ENCODE measurements at regions not wholly inside any gene's neighbourhood (a gene's known extent, or its start where the extent isn't known, plus 50 kb on each side); places are given as distances from the start of the nearest gene placed in this dataset.

- Histone ChIP-seq H3K4me1 (ENCODE audit: control insufficient read depth in 1 of 2, insufficient read depth in 2 of 2, low read length in 2 of 2) (no peaks in the 10 kb centered on the region), H3K27ac (ENCODE audit: low read depth, low read length) (no peak overlapping the region), H3K9me3 (ENCODE audit: control insufficient read depth in 1 of 2, low read length in 2 of 2) (no peaks in the 10 kb centered on the region), H3K36me3 (ENCODE audit: control insufficient read depth in 1 of 2, insufficient read depth in 2 of 2, low read length in 2 of 2) (no peaks in the 10 kb centered on the region), H3K27me3 (ENCODE audit: control insufficient read depth in 1 of 2, insufficient read depth in 2 of 2, low read length in 2 of 2) (no peaks in the 10 kb centered on the region), H3K9ac (ENCODE audit: low read depth in 1 of 2, low read length in 2 of 2) (no peak overlapping the region), H3K4me3 (ENCODE audit: low read depth in 1 of 2, low read length in 2 of 2) (no peak overlapping the region)
These were observed 159.7 kb upstream of the UNC5B start for GRCh38 chr10:71052708-71053107.

GRCh38 chr10:71053169-71053895 lies 159.0 kb upstream of the UNC5B start:
- Histone ChIP-seq H3K9ac (ENCODE audit: low read depth in 1 of 2, low read length in 2 of 2) (no peak overlapping the region), H3K9me3 (ENCODE audit: control insufficient read depth in 1 of 2, low read length in 2 of 2) (no peaks in the 10 kb centered on the region), H3K27ac (ENCODE audit: low read depth, low read length) (no peak overlapping the region), H3K27me3 (ENCODE audit: control insufficient read depth in 1 of 2, insufficient read depth in 2 of 2, low read length in 2 of 2) (no peaks in the 10 kb centered on the region), H3K4me3 (ENCODE audit: low read depth in 1 of 2, low read length in 2 of 2) (no peak overlapping the region), H3K4me1 (ENCODE audit: control insufficient read depth in 1 of 2, insufficient read depth in 2 of 2, low read length in 2 of 2) (no peaks in the 10 kb centered on the region), H3K36me3 (ENCODE audit: control insufficient read depth in 1 of 2, insufficient read depth in 2 of 2, low read length in 2 of 2) (no peaks in the 10 kb centered on the region)

GRCh38 chr10:71058308-71058707 lies 154.1 kb upstream of the UNC5B start:
- Histone ChIP-seq H3K4me3 (ENCODE audit: low read depth in 1 of 2, low read length in 2 of 2) (no peak overlapping the region), H3K27me3 (ENCODE audit: control insufficient read depth in 1 of 2, insufficient read depth in 2 of 2, low read length in 2 of 2) (peaks cover 0 to 4% of the 10 kb centered on the region in 2 donors), H3K4me1 (ENCODE audit: control insufficient read depth in 1 of 2, insufficient read depth in 2 of 2, low read length in 2 of 2) (no peaks in the 10 kb centered on the region), H3K36me3 (ENCODE audit: control insufficient read depth in 1 of 2, insufficient read depth in 2 of 2, low read length in 2 of 2) (no peaks in the 10 kb centered on the region), H3K9me3 (ENCODE audit: control insufficient read depth in 1 of 2, low read length in 2 of 2) (no peaks in the 10 kb centered on the region), H3K9ac (ENCODE audit: low read depth in 1 of 2, low read length in 2 of 2) (no peak overlapping the region), H3K27ac (ENCODE audit: low read depth, low read length) (no peak overlapping the region)

GRCh38 chr10:71059054-71059818 lies 153.1 kb upstream of the UNC5B start:
- no peaks in the 10 kb centered on the region for H3K9me3 ChIP-seq (ENCODE audit: control insufficient read depth in 1 of 2, low read length in 2 of 2)
- H3K36me3 ChIP-seq (ENCODE audit: control insufficient read depth in 1 of 2, insufficient read depth in 2 of 2, low read length in 2 of 2), result no peaks in the 10 kb centered on the region
- no peaks in the 10 kb centered on the region for H3K4me1 ChIP-seq (ENCODE audit: control insufficient read depth in 1 of 2, insufficient read depth in 2 of 2, low read length in 2 of 2)
- no peak overlapping the region for H3K9ac ChIP-seq (ENCODE audit: low read depth in 1 of 2, low read length in 2 of 2)
- peaks cover 0 to 4% of the 10 kb centered on the region in 2 donors for H3K27me3 ChIP-seq (ENCODE audit: control insufficient read depth in 1 of 2, insufficient read depth in 2 of 2, low read length in 2 of 2)
- H3K4me3 ChIP-seq (ENCODE audit: low read depth in 1 of 2, low read length in 2 of 2), result no peak overlapping the region
- no peak overlapping the region for H3K27ac ChIP-seq (ENCODE audit: low read depth, low read length)

- Histone ChIP-seq H3K36me3 (ENCODE audit: control insufficient read depth in 1 of 2, insufficient read depth in 2 of 2, low read length in 2 of 2) (no peaks in the 10 kb centered on the region), H3K27ac (ENCODE audit: low read depth, low read length) (no peak overlapping the region), H3K4me3 (ENCODE audit: low read depth in 1 of 2, low read length in 2 of 2) (no peak overlapping the region), H3K4me1 (ENCODE audit: control insufficient read depth in 1 of 2, insufficient read depth in 2 of 2, low read length in 2 of 2) (no peaks in the 10 kb centered on the region), H3K9ac (ENCODE audit: low read depth in 1 of 2, low read length in 2 of 2) (no peak overlapping the region), H3K9me3 (ENCODE audit: control insufficient read depth in 1 of 2, low read length in 2 of 2) (no peaks in the 10 kb centered on the region), H3K27me3 (ENCODE audit: control insufficient read depth in 1 of 2, insufficient read depth in 2 of 2, low read length in 2 of 2) (peaks cover 0 to 4% of the 10 kb centered on the region in 2 donors)
These were observed 152.4 kb upstream of the UNC5B start for GRCh38 chr10:71059943-71060342.

- H3K4me1 ChIP-seq (ENCODE audit: control insufficient read depth in 1 of 2, insufficient read depth in 2 of 2, low read length in 2 of 2), result no peaks in the 10 kb centered on the region
- no peaks in the 10 kb centered on the region for H3K36me3 ChIP-seq (ENCODE audit: control insufficient read depth in 1 of 2, insufficient read depth in 2 of 2, low read length in 2 of 2)
- no peak overlapping the region for H3K27ac ChIP-seq (ENCODE audit: low read depth, low read length)
- H3K4me3 ChIP-seq (ENCODE audit: low read depth in 1 of 2, low read length in 2 of 2), result no peak overlapping the region
- peaks cover 0 to 4% of the 10 kb centered on the region in 2 donors for H3K27me3 ChIP-seq (ENCODE audit: control insufficient read depth in 1 of 2, insufficient read depth in 2 of 2, low read length in 2 of 2)
- H3K9ac ChIP-seq (ENCODE audit: low read depth in 1 of 2, low read length in 2 of 2), result no peak overlapping the region
- no peaks in the 10 kb centered on the region for H3K9me3 ChIP-seq (ENCODE audit: control insufficient read depth in 1 of 2, low read length in 2 of 2)
These were observed 151.6 kb upstream of the UNC5B start for GRCh38 chr10:71060476-71061426.

GRCh38 chr10:71061472-71061871 lies 150.9 kb upstream of the UNC5B start:
- Histone ChIP-seq H3K4me1 (ENCODE audit: control insufficient read depth in 1 of 2, insufficient read depth in 2 of 2, low read length in 2 of 2) (no peaks in the 10 kb centered on the region), H3K27ac (ENCODE audit: low read depth, low read length) (no peak overlapping the region), H3K9me3 (ENCODE audit: control insufficient read depth in 1 of 2, low read length in 2 of 2) (no peaks in the 10 kb centered on the region), H3K36me3 (ENCODE audit: control insufficient read depth in 1 of 2, insufficient read depth in 2 of 2, low read length in 2 of 2) (no peaks in the 10 kb centered on the region), H3K27me3 (ENCODE audit: control insufficient read depth in 1 of 2, insufficient read depth in 2 of 2, low read length in 2 of 2) (peaks cover 0 to 4% of the 10 kb centered on the region in 2 donors), H3K4me3 (ENCODE audit: low read depth in 1 of 2, low read length in 2 of 2) (no peak overlapping the region), H3K9ac (ENCODE audit: low read depth in 1 of 2, low read length in 2 of 2) (no peak overlapping the region)

- Histone ChIP-seq H3K27ac (ENCODE audit: low read depth, low read length) (no peak overlapping the region), H3K9me3 (ENCODE audit: control insufficient read depth in 1 of 2, low read length in 2 of 2) (no peaks in the 10 kb centered on the region), H3K36me3 (ENCODE audit: control insufficient read depth in 1 of 2, insufficient read depth in 2 of 2, low read length in 2 of 2) (no peaks in the 10 kb centered on the region), H3K4me1 (ENCODE audit: control insufficient read depth in 1 of 2, insufficient read depth in 2 of 2, low read length in 2 of 2) (no peaks in the 10 kb centered on the region), H3K9ac (ENCODE audit: low read depth in 1 of 2, low read length in 2 of 2) (no peak overlapping the region), H3K27me3 (ENCODE audit: control insufficient read depth in 1 of 2, insufficient read depth in 2 of 2, low read length in 2 of 2) (peaks cover 0 to 4% of the 10 kb centered on the region in 2 donors), H3K4me3 (ENCODE audit: low read depth in 1 of 2, low read length in 2 of 2) (no peak overlapping the region)
These were observed 150.2 kb upstream of the UNC5B start for GRCh38 chr10:71062156-71062555.

- H3K36me3 ChIP-seq (ENCODE audit: control insufficient read depth in 1 of 2, insufficient read depth in 2 of 2, low read length in 2 of 2), result no peaks in the 10 kb centered on the region
- no peak overlapping the region for H3K27ac ChIP-seq (ENCODE audit: low read depth, low read length)
- no peak overlapping the region for H3K4me3 ChIP-seq (ENCODE audit: low read depth in 1 of 2, low read length in 2 of 2)
- no peak overlapping the region for H3K9ac ChIP-seq (ENCODE audit: low read depth in 1 of 2, low read length in 2 of 2)
- H3K27me3 ChIP-seq (ENCODE audit: control insufficient read depth in 1 of 2, insufficient read depth in 2 of 2, low read length in 2 of 2), result peaks cover 0 to 4% of the 10 kb centered on the region in 2 donors
- no peaks in the 10 kb centered on the region for H3K4me1 ChIP-seq (ENCODE audit: control insufficient read depth in 1 of 2, insufficient read depth in 2 of 2, low read length in 2 of 2)
- no peaks in the 10 kb centered on the region for H3K9me3 ChIP-seq (ENCODE audit: control insufficient read depth in 1 of 2, low read length in 2 of 2)
These were observed 149.0 kb upstream of the UNC5B start for GRCh38 chr10:71063401-71063800.

Measured in duodenal mucosa (tissue), 2 donors.